ENCODE measurements at regions not wholly inside any gene's neighbourhood (a gene's known extent, or its start where the extent isn't known, plus 50 kb on each side); places are given as distances from the start of the nearest gene placed in this dataset.

DNA sequence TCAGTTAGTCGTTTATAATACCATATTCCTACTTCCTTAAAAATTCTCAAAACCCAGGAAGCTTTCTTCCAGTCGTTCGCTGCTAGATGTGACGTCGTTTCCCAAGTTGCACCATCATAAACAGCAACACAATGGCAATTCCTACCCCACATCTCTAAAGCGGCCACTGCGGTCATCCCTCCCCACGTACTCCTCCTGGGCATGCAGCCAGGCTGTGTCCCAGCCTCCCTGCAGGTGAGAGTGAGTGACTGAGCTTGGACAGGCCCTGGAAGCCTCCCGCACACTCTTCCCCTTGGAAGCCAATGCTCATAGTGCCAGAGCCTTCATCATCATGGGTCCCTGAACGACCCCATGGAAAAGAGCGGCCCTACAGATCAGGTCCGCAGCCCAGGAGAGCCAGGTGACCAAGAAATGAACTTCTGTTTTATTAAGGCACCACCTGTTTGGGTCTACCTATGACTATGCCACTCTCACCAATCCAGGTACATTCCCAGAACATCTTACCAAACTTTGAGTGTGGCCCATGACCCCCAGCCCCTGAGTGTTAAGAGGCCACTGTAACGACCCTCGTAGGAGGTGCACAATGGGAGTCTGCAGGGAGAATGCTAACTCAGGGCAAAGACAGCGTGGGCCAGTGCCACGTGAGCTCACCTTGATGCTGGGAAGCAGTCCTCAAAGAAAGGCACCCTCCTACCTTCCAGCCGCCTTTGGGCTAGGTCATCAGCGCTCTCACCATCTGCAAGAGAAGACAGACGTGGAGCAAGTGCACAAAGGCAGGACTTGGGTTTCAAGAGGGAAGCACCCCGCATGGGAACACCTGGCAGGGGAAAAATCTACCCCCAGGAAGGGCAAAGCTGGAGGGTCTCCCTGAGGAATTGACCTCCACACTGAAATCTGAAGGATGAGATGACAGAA is 74.7 kb upstream of the RAB6C start:
- no peak for DNase-seq

DNA sequence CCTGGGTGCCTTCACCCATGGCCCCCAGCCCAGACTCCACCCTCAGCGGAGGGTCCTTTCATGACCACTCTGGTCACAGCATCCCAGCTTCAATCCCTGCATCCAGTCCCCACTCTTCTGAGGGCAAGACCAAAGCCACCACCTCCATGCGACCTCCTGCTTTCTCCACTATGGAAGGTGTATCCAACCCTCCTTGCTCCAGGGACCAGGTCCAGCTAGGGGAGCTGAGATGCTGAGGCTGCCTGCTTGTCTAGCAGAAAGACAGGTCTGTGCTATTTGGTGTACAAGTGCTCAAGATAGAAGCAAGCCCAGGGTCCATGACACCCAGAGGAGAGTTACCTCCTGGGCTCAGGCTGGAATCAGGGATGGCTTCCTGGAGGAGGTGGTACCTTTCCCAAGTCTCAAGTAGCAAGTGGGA is 73.8 kb upstream of the RAB6C start:
- DNase-seq, result no peak

DNA sequence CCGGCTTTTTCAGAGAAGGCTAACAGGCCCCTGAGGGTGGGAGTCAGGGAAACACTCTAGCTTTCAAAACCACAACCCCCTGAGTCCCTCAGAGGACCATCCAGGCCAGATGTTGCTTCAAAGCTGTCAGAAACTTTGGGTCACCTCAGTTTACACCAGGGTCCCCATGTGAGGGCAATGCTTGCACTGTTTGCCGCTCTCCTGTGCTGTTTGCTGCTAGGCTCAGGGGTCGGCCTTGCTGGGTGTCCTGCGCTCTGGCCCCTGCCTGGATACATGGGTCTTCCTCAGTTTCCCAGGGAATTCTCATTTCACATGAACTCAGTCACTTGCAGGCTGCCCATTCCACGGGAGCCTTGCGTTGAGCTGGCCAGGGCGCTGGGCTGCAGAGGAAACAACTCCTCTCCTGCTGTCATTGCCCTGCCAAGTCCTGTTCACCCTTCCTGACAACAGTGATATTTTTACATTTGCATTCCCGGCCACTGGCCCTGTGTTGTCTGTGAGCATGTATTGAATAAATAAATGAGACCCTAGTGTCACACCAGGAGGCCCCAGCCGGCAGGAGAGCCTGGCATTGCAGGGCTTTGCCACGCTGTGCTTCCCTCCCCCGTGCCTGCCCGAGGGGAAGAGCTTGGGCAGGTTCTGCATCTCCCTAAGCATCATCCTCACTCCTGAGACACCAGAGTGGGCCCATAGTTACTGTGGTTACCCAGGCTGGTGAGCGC is 73.2 kb upstream of the RAB6C start:
- no peak for DNase-seq

DNA sequence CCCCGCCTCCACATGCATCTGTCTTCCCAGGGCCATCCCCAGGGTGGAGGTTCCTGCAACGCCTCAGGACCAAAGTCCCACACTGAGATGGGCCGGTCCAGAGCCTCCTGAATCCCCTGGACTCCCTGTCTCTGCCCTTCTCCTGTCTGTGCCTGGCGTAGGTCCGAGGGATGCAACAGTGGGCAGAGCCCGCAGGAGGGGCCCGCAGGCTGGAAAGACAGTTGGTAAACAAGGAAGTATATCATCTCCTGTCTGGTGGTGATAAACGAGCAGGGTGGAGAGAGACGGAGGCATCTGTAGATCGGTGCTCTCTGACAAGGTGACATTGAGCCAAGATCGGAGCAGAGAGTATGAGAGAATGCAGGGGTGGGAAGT is 72.6 kb upstream of the RAB6C start:
- no peak for DNase-seq

DNA sequence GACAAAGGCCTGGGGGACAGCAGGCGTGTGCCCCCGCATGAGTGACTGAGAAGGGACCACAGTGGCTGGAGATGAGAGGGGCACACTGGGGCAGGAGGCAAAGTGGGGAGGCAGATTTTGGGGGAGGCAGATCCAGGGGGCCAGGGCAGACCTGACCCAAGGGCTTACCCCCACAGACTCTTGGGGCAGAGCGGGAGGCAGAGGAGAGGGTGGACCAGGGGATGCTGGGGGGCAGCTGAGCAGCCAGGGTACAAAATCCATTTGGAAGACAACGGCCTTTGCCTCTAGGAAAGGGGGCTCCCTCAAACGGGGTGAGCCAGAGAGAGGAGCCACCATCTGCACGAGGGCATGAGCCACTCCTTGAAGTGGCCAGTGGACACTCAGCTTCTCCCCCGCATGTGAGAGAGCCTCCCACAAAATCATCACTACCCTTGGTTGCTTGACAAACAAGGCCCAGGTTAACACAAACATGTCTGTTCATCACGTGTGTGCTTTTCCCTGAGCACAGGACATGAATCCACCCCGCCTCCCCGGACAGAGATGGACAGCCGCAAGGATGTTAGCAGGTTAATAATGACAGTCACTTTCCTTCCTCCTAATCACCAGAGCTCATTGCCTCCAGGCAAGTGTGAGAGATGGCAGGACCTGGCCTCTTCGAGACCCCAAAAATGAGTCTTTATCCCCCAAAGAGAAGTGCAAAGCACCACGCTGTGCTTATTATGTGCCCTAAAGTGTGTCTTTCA is 72.0 kb upstream of the RAB6C start:
- DNase-seq, result no peak

DNA sequence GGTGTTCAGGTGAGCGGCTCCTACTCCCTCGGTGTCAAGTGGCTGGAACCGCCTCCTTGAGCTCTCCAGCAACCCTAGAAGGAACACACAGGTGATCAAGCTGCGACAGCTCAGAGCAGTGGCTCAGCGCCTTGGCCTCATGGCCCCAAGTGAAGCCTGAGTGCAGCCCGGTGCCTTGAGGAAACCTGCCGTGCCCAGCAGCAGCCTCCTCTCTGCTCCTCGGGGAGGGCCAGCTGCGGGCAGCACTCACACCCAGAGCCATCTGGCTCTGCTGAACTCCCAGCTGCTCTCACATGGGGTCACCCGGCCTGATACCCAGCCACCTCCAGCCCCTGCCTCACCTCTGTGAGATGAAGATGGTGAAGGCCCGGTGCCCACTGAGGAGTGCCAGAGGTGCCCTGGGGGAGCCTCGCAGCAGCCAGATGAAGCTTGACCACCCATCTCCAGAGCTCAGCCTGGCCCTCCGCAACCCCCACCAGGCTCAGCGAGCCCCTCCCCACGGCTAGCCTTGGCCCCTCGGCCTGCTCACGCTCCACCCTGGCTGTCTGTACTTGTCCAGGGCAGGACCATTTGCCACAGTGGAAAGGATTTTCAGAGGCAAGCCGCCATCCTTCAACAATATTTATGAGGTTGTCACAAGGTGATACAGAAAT is 70.6 kb upstream of the RAB6C start:
- no peak for DNase-seq

DNA sequence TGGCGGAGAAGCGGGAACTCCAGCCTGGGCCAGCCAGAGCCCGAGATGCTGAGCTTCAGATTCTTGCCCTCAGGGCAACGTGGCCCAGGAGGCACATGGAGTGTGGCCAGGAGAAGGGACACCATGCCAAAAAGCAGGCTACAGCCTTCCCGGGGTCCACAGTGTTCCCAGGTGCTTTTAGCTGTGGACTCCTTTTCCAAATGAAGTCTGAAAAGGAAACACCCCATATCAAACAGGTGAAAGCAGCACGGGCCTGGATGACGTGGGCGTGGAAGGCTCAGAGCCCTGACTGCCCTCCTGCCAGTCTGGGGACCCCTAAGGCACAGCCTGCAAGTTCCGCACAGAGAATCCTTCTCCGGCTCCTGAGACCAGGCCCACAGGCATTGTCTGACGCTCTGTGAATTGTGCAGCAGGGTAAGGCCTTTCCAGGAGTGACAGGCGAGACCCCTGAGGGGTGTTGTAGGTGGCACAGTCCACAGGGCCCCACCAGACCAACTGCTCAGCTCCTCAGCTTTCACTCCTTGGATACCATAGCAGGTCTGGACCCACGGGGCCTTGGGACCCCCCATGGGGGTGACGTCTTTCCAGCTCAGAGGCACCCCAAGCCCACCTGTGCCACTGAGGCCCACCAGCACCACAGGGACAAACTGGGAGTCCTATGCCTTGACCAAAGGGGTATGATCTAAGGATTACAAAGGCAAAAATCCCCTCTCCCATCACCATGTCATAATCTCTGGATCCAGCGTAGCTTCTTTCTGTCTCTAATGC is 69.6 kb upstream of the RAB6C start:
- no peak for DNase-seq

DNA sequence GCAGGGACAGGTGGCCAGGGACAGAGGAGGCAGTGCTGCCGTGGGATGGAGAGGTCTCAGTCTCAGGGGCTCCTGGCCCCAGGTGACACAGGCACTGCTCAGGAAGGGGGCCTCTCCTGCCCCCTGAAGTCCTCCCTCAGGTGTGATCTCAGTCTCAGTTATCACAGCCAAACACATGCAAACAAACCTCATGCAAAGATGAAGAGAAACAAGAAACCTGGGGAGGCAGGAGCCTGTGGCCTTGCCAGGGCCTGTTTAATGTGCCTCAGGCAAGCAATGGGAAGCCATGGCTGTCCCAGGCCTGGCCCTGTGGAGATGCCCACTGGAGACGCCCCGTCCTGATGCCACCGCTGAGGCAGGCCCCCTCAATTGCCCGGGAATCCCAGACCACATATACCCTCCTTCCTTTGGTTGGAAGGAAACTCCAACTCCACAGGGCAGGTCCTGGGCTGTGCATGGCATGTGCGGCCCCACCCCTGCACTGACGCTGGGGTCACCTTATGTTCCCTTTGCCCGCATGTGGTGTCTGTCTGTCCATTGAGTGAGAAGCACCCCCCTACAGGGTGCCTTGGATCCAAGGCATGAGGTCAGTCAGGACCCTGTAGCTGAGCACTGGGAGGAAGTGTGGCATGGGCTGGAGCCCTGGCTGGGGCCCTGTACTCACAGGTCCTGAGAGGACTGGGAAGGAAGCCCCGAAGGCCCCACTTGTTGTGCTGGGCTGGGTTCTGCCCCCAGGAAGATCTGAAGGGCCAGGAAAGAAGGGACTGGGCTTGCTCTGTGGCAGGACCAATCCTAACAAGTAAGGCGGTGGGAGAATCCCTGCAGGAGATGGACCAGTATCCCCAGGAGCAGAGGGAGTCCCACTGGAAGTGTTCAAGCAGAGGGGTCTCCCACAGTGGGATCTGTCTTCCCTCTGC is 68.8 kb upstream of the RAB6C start:
- no peak for DNase-seq

DNA sequence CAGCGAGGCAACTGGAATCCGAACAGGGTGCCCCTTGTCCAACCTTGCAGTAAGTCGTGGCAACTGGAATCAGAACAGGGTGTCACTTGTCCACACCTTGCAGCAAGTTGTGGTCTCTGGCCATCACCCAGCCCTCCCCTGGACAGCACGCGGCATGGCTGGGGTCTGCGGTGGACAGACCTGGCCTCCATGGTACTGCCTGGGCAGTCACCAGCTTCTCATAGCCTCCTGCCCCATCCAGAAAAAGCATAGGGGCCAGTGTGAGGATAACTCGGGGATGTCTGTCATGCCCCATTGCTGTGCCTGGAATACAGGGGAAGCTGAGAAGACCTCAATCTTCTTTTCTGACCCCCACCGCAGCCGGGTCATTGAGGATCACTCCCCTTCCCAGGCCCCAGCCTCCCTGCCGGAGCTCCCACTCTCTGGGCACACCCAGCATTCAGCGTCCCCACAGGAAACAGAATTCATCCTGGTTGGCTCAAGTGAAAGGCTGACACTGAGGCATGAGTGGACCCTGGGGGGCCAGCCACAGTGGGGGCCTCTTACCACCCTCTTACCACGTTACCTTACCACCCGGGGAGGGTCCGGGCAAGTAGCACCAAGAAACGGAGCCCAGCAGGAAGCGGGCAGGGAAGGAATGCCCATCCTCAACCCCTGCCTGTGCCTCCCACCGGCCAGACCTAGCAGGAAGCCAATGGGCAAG is 68.0 kb upstream of the RAB6C start:
- DNase-seq, result no peak

DNA sequence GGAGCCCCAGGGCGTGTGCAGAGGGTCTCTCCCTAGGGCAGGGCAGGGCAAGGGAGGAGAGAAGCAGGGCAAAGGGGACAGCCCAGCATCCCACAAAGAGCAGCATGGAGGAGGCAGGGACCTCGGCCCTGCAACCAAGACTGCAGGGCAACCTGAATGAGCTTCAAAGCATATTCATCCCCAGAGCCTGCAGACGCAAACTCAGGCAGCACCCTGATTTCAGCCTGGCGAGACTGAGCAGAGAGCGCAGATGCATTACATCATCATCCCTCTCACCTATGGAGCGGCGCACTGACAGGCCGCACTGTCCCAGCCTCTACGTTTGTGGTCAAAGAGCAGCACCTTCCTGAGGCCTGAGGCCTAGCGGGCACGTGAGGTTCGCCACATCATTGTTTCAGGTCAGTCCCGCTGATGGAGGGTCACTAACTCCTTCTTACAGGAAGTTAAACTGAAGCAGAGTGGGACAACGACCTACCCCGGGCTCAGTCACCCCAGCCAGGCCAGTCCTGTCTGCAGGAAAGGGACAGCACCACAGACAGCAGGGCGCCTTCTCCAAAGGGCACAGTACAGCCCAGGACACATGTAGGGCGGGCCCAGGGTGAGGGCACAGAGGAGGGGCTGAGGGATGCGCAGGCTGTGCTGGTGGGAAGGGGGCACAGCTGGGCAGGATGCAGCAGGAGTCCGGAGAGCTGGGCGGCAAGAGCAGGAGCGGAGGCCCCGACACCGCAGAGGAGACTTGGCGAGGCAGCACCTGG is 67.2 kb upstream of the RAB6C start:
- DNase-seq, result no peak

DNA sequence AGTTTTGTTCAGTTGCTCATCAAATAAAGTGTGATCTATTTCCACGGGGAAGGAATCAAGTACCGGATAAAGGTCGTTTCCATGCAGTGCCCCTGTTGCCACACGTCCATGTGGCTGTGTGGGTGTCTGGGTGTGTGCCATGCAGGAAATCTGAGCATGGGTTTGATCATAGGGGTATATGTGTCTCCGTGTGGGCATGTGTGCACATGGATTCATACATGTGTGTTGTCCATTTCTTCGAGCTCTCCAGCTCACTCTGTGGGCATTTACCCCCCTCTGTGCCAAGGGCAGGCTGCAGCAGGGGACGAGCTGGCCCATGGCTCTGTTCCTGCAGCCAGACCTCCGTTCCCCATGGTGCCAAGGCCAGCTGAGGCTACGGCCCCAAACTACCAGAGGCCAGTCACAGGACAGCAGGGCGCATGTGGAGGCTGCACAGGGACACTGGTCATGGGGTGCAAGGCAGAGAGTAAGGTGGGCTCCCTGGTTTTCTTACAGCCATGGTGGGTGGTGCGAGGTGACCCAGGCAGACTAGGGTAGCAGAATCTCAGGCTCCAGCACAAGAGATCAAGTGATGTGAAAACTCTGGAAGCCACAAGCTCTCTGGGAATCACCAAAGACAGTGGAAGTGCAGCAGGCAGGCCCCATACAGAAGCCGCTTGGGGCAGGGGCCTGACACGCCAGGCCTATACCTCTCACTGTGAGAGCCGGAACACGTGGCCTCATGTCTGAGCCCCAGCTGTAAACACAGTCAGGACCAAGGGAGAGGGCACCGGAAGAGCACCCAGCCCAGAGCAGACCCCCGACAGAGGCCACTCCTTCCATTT is 66.4 kb upstream of the RAB6C start:
- no peak for DNase-seq

DNA sequence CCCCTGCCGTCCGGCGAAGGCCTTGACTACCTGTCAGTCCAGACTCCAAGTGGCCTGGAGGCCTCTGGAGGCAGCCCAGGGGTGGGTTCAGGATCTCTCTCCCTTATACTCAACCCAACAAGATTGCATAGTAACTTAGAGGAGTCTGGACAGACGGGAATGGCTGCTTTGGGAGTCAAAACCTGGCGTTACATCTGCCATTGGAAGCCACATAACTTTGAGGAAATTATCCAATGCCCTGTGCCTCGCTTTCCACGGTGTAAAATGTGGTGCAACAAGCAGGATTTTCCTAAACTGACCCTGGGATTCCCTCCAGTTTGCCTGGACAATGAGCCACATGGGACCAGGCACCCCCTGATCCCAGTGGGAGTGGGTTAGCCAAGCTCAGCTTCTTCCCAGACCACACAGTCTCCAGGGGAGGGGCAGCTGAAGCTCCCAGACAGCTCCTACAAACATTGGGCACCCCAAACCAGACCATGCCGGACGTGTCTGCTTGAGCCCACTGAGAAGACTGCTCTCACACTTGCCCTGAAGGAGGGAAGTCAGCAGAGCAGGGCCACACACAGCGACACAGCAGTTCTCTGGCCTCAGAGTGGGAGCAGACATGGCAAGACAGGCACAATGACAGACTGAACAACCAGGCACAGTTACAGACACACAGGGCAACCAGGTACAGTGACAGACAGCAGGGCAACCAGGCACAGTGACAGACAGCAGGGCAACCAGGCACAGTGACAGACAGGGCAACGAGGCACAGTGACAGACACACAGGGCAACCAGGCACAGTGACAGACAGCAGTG is 65.6 kb upstream of the RAB6C start:
- DNase-seq, result no peak

DNA sequence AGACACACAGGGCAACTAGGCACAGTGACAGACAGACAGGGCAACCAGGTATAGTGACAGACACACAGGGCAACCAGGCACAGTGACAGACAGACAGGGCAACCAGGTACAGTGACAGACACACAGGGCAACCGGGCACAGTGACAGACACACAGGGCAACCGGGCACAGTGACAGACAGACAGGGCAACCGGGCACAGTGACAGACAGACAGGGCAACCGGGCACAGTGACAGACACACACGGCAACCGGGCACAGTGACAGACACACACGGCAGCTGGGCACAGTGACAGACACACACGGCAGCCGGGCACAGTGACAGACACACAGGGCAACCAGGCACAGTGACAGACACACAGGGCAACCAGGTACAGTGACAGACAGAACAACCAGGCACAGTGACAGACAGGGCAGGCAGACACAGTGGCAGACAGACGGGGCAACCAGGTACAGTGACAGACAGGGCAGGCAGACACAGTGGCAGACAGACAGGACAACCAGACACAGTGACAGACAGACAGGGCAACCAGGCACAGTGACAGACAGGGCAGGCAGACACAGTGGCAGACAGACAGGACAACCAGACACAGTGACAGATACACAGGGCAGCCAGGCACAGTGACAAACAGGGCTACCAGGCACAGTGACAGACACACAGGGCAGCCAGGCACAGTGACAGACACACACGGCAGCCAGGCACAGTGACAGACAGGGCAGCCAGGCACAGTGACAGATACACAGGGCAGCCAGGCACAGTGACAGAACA is 64.7 kb upstream of the RAB6C start:
- DNase-seq, result no peak

DNA sequence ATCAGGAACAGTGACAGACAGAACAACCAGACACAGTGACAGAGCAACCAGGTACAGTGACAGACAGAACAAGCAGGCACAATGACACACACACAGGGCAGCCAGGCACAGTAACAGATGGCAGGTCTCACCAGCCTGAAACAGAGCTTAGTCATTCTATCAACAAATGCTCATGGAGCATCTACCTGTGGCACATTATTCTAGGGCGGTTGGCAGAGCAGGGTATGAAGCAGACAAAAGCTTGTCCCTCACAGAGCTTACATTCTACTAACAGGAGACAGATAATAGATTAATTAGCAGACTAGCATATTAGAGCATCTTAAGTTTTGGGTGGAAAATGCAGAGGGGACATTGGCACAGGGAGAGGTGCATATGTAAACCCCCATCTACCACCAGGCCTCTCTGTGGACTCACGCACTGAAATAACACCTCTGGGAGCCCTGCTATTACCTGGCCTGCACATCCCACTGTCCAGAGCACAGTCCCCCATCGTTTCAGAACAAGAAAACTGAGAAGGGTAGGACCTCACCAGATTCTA is 64.1 kb upstream of the RAB6C start:
- no peak for DNase-seq

DNA sequence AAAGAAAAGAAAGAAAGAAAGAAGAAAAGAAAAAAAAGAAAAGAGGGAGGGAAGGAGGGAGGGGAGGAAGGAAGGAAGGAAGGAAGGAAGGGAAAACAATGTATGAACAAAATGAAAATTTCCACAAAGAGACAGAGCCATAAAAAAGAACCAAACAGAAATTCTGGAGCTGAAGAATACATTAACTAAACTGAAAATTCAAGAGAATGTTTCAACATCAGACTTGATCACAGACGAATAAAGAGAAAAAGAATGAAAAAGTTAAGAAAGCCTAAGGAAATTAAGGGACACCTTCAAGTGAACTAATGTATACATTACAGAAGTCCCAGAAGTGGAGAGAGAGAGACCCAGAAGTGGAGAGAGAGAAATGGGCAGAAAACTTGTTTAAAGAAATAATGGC is 60.9 kb upstream of the RAB6C start:
- DNase-seq, result no peak

DNA sequence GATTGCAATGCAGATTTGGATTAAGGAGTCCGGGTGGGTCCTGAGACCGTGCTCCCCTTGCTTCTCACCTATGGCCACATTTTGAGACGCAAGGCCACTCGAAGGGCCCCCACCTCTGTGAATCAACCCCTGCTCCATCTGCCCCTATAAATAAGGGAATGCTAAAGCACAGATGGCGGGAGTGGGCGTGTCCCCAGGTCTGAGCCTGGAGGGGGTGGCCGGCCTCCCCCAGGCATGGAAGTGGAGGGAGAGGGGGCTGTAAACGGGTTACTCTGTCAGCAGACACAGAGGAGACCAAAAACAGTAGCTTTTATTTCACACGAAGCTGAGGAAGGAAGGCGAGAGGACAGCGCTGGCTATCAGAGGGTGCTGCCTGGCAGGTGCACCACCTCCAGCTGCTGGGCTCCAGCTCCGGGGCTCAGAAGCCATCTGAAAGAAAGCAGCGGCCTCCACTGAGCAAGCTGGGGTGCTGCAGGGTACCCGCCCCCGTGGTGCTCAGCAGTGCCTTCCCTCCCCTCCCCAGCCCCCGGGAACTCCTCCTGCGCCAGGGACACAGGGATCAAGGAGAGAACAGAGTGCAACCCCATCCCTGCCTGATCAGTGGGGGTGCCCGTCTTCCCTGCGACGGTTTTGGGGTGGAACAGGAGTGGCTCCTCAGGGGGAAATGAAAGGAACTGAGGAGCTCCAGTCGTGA is 56.7 kb upstream of the RAB6C start:
- no peak for DNase-seq

All from GDM1 (cell line).